DND-41 (cell line): ENCODE measurements at regions not wholly inside any gene's neighbourhood (a gene's known extent, or its start where the extent isn't known, plus 50 kb on each side); places are given as distances from the start of the nearest gene placed in this dataset.

Experiments used
- CTCF ChIP-seq: IDR thresholded peaks from 2 replicates; pipeline ENCODE4 v1.5.1; 2012; ENCODE audit warnings: borderline replicate concordance, low read length, moderate library complexity, mild to moderate bottlenecking; ENCODE audit not compliant: poor library complexity, severe bottlenecking; ENCODE audit errors: extremely low read depth
- EZH2 ChIP-seq: IDR thresholded peaks from 3 replicates; pipeline ENCODE4 v1.6.1; 2012; ENCODE audit warnings: borderline replicate concordance, low read depth, mild to moderate bottlenecking, moderate library complexity, low read length, inconsistent platforms; ENCODE audit not compliant: severe bottlenecking

- TF ChIP-seq CTCF (no peak), EZH2 (no peak)
Measured at GRCh38 chr2:236943841-236944513, 141.7 kb upstream of the COPS8 start.
